SU-DHL-6 (cell line): ENCODE measurements at regions not wholly inside any gene's neighbourhood (a gene's known extent, or its start where the extent isn't known, plus 50 kb on each side); places are given as distances from the start of the nearest gene placed in this dataset.

Source experiments
- H2AFZ ChIP-seq: fragments of 200-600 bp; sonication (generic); 2 replicates; pipeline ENCODE4 v1.6.1; 2014; ENCODE audit warnings: low read depth, mild to moderate bottlenecking, moderate library complexity, mixed read lengths, antibody characterized with exemption, low read length; ENCODE audit not compliant: severe bottlenecking
- H3F3A ChIP-seq: fragments of 200-600 bp; shearing (Covaris generic); 2 replicates; pipeline ENCODE4 v1.6.0; 2016; ENCODE audit warnings: antibody characterized with exemption, mild to moderate bottlenecking; ENCODE audit not compliant: insufficient read depth
- H3K27ac ChIP-seq: fragments of 200-600 bp; sonication (generic); 2 replicates; pipeline ENCODE4 v1.5.1; 2016; ENCODE audit warnings: low read depth, mild to moderate bottlenecking, low read length, moderate library complexity, mixed read lengths
- H3K27me3 ChIP-seq: fragments of 200-600 bp; sonication (generic), shearing (Covaris generic); 2 replicates; pipeline ENCODE4 v1.6.0; 2014; ENCODE audit warnings: mild to moderate bottlenecking, low read length
- H3K36me3 ChIP-seq: fragments of 200-600 bp; sonication (generic); 2 replicates; pipeline ENCODE4 v1.6.1; 2014; ENCODE audit warnings: mild to moderate bottlenecking, low read length, mixed read lengths
- H3K4me2 ChIP-seq: fragments of 300-600, 200-600 bp; shearing (Covaris generic), sonication (generic); 2 replicates; pipeline ENCODE4 v1.6.0; 2014; ENCODE audit warnings: low read length, low read depth, mild to moderate bottlenecking; ENCODE audit not compliant: poor library complexity, severe bottlenecking
- H3K4me3 ChIP-seq: fragments of 200-600 bp; sonication (generic); 2 replicates; pipeline ENCODE4 v1.5.1; 2014; ENCODE audit warnings: antibody characterized with exemption, low read length, mild to moderate bottlenecking, mixed read lengths; ENCODE audit not compliant: insufficient read depth, poor library complexity, severe bottlenecking
- H3K79me2 ChIP-seq: fragments of 200-600 bp; sonication (generic); 2 replicates; pipeline ENCODE4 v1.6.1; 2014; ENCODE audit warnings: mild to moderate bottlenecking, low read length, moderate library complexity; ENCODE audit not compliant: insufficient read depth
- H3K9ac ChIP-seq: fragments of 200-600 bp; sonication (generic); 2 replicates; pipeline ENCODE4 v1.7.0; 2014; ENCODE audit warnings: mild to moderate bottlenecking, low read length
- H3K9me2 ChIP-seq: fragments of 200-600 bp; sonication (generic); replicated peaks from 2 replicates; pipeline ENCODE4 v1.6.1; 2014; ENCODE audit warnings: low read length; ENCODE audit not compliant: insufficient read depth
- H3K9me3 ChIP-seq: fragments of 200-600 bp; sonication (generic); 2 replicates; pipeline ENCODE4 v1.6.1; 2014; ENCODE audit warnings: low read length, mixed read lengths; ENCODE audit not compliant: insufficient read depth
- H4K20me1 ChIP-seq: fragments of 200-600 bp; sonication (generic); 2 replicates; pipeline ENCODE4 v1.6.1; 2014; ENCODE audit warnings: low read depth, mild to moderate bottlenecking, antibody characterized with exemption, low read length, moderate library complexity, mixed read lengths
- CTCF ChIP-seq: fragments of 200-600 bp; sonication (generic); IDR thresholded peaks from one replicate; pipeline ENCODE4 v1.5.1; 2017; ENCODE audit warnings: antibody characterized with exemption, mild to moderate bottlenecking, low read length, moderate library complexity; ENCODE audit not compliant: insufficient read depth, poor library complexity, severe bottlenecking
- EZH2phosphoT487 ChIP-seq: fragments of 200-600 bp; sonication (generic), shearing (Covaris generic); conservative IDR thresholded peaks from 2 replicates; pipeline ENCODE4 v1.6.1; 2018; ENCODE audit warnings: mild to moderate bottlenecking, antibody characterized with exemption, low read length, moderate library complexity, mixed read lengths

- H3K27me3 ChIP-seq, result no peaks in the 10 kb centered on the region
- H4K20me1 ChIP-seq, result no peaks in the 10 kb centered on the region
- TF ChIP-seq EZH2phosphoT487 (no peak), CTCF (no peak)
- H3K27ac ChIP-seq, result no peak overlapping the region
- H2AFZ ChIP-seq, result no peak overlapping the region
- no peaks in the 10 kb centered on the region for H3K9me2 ChIP-seq
- H3K4me3 ChIP-seq, result no peak overlapping the region
- no peaks in the 10 kb centered on the region for H3F3A ChIP-seq
- H3K36me3 ChIP-seq, result no peaks in the 10 kb centered on the region
- H3K9ac ChIP-seq, result no peak overlapping the region
- H3K79me2 ChIP-seq, result no peaks in the 10 kb centered on the region
- H3K4me2 ChIP-seq, result no peak overlapping the region
- H3K9me3 ChIP-seq, result no peaks in the 10 kb centered on the region
Observed at GRCh38 chr2:48227617-48228344, 86.7 kb upstream of the FOXN2 start.

- no peak overlapping the region for H3K4me3 ChIP-seq
- TF ChIP-seq CTCF (no peak), EZH2phosphoT487 (no peak)
- H3F3A ChIP-seq, result no peaks in the 10 kb centered on the region
- no peak overlapping the region for H3K9ac ChIP-seq
- no peak overlapping the region for H2AFZ ChIP-seq
- no peaks in the 10 kb centered on the region for H3K36me3 ChIP-seq
- H3K9me3 ChIP-seq, result no peaks in the 10 kb centered on the region
- no peaks in the 10 kb centered on the region for H3K79me2 ChIP-seq
- H3K27me3 ChIP-seq, result no peaks in the 10 kb centered on the region
- H3K9me2 ChIP-seq, result no peaks in the 10 kb centered on the region
- H3K27ac ChIP-seq, result no peak overlapping the region
- no peaks in the 10 kb centered on the region for H4K20me1 ChIP-seq
- H3K4me2 ChIP-seq, result no peak overlapping the region
Observed at GRCh38 chr2:48228345-48228684, 86.2 kb upstream of the FOXN2 start.

GRCh38 chr2:48229063-48229462, 85.4 kb upstream of the FOXN2 start:
- Histone ChIP-seq H2AFZ (no peak overlapping the region), H3K9me2 (no peaks in the 10 kb centered on the region), H3K36me3 (no peaks in the 10 kb centered on the region), H3K27me3 (no peaks in the 10 kb centered on the region), H3K4me2 (no peak overlapping the region), H3K27ac (no peak overlapping the region), H3K9me3 (no peaks in the 10 kb centered on the region), H4K20me1 (no peaks in the 10 kb centered on the region), H3K9ac (no peak overlapping the region), H3K79me2 (no peaks in the 10 kb centered on the region), H3K4me3 (no peak overlapping the region), H3F3A (no peaks in the 10 kb centered on the region)
- no peak for TF ChIP-seq CTCF
- no peak for TF ChIP-seq EZH2phosphoT487
